ENCODE measurements at regions not wholly inside any gene's neighbourhood (a gene's known extent, or its start where the extent isn't known, plus 50 kb on each side); places are given as distances from the start of the nearest gene placed in this dataset.

- DNase-seq: no peak
- no peak overlapping the region for H3K27ac Mint-ChIP-seq
- no peak for TF ChIP-seq CTCF (IDR thresholded peaks at IDR 0.05)
- no peaks in the 10 kb centered on the region for H3K36me3 Mint-ChIP-seq (ENCODE audit: low read depth)
- no peaks in the 10 kb centered on the region for H3K27me3 Mint-ChIP-seq (ENCODE audit: insufficient read depth)
- H3K4me1 Mint-ChIP-seq (ENCODE audit: low read depth): no peaks in the 10 kb centered on the region
- H3K4me3 Mint-ChIP-seq: no peak overlapping the region
- H3K9me3 Mint-ChIP-seq: peaks cover 57% of the 10 kb centered on the region
Observed at GRCh38 chr20:39605361-39605760, 643.2 kb downstream of the DHX35 start.

DNA sequence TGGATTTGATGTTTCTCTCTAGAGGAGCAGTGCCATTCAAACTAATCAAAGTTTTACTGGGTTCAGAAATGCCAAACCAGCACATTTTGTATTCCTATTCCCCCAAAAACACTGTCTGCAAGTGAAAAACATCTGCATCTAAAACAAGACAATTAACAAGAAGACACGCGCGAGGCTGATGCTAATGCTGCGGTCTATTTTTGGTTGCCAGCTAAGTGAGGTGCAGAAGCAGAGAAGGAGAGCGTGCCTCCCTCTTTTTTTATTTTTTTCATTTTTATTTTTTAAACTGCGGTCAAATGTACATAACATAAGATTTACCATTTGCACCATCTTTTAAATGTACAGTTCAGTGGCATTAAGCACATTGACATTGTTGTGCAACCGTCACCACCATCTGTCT, 641.1 kb downstream of the DHX35 start:
- no peak overlapping the region for H3K4me3 Mint-ChIP-seq
- no peaks in the 10 kb centered on the region for H3K36me3 Mint-ChIP-seq (ENCODE audit: low read depth)
- TF ChIP-seq CTCF (IDR thresholded peaks at IDR 0.05): no peak
- H3K27me3 Mint-ChIP-seq (ENCODE audit: insufficient read depth): no peaks in the 10 kb centered on the region
- H3K9me3 Mint-ChIP-seq: peaks cover 52% of the 10 kb centered on the region
- no peaks in the 10 kb centered on the region for H3K4me1 Mint-ChIP-seq (ENCODE audit: low read depth)
- H3K27ac Mint-ChIP-seq: no peak overlapping the region
- DNase-seq: no peak

DNA sequence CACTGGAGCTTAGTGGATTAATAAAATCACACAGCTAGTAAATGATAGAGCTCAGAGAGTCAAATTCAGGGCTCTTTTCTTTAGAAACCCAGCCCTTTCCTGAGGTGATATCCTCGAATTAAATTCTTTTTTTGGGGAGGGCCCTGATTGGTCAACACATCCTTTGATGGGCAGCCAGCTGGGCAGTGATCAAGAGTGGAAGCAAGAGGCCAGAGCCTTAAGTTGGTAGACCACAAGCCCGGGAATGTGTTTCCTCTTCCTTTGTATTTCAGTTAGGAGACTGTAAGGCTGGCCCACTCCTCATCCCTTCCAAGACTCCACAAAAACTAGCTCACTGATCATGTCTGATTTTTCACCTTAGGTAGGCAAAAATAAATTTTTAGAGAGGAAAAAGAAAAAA, 640.5 kb downstream of the DHX35 start:
- Mint-ChIP-seq H3K4me3 (no peak overlapping the region), H3K27ac (no peak overlapping the region), H3K27me3 (ENCODE audit: insufficient read depth) (no peaks in the 10 kb centered on the region), H3K9me3 (peaks cover 53% of the 10 kb centered on the region), H3K36me3 (ENCODE audit: low read depth) (no peaks in the 10 kb centered on the region), H3K4me1 (ENCODE audit: low read depth) (no peaks in the 10 kb centered on the region)
- no peak for DNase-seq
- TF ChIP-seq CTCF (IDR thresholded peaks at IDR 0.05): no peak

DNA sequence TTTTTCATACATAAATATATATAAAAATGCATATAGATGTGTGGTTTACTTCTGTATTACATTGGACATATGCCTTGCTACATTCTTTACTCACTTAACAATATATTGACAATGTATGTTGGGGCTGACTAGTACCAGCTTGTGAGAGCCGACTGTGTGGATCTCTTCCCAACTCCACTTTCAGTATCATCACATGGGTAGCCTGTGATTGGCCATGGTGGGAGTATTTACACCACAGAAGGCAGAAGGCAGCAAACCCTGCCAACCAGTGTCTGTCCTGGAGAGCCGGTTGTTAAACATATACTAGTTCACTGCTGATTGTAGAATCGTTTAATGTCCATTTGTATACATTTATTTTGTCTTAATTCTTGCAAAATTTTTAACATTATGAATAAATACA, 638.7 kb downstream of the DHX35 start:
- Mint-ChIP-seq H3K36me3 (ENCODE audit: low read depth) (no peaks in the 10 kb centered on the region), H3K9me3 (peaks cover 56% of the 10 kb centered on the region), H3K4me3 (no peak overlapping the region), H3K4me1 (ENCODE audit: low read depth) (no peaks in the 10 kb centered on the region), H3K27me3 (ENCODE audit: insufficient read depth) (no peaks in the 10 kb centered on the region), H3K27ac (no peak overlapping the region)
- TF ChIP-seq CTCF (IDR thresholded peaks at IDR 0.05): no peak
- no peak for DNase-seq

DNA sequence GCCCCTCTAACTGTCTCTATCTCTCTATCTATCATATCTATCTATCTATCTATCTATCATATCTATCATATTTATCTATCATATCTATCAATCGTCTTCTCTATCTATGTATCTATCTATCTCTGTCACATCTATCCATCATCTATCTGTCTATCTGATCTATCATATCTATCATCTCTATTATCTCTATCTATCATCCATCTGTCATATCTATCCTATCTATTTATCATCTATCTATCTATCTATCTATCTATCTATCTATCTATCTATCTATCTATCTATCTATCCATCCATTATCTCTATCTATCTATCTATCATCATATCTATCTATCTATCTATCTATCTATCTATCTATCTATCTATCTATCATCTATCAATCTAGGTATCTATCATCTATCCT, 638.0 kb downstream of the DHX35 start:
- no peak for DNase-seq
- no peak overlapping the region for H3K27ac Mint-ChIP-seq

More for the DNA sequence above, 638.0 kb downstream of the DHX35 start:
- Mint-ChIP-seq H3K36me3 (ENCODE audit: low read depth) (no peaks in the 10 kb centered on the region), H3K4me1 (ENCODE audit: low read depth) (no peaks in the 10 kb centered on the region), H3K27me3 (ENCODE audit: insufficient read depth) (no peaks in the 10 kb centered on the region), H3K9me3 (peaks cover 60% of the 10 kb centered on the region), H3K4me3 (no peak overlapping the region)
- TF ChIP-seq CTCF (IDR thresholded peaks at IDR 0.05): no peak
